ENCODE measurements at regions not wholly inside any gene's neighbourhood (a gene's known extent, or its start where the extent isn't known, plus 50 kb on each side); places are given as distances from the start of the nearest gene placed in this dataset.
"Not testable (repeated sequence)": the region's sequence is repeated elsewhere in the genome, so short reads cannot be mapped to it uniquely, and the experiment has no call there.

DNA sequence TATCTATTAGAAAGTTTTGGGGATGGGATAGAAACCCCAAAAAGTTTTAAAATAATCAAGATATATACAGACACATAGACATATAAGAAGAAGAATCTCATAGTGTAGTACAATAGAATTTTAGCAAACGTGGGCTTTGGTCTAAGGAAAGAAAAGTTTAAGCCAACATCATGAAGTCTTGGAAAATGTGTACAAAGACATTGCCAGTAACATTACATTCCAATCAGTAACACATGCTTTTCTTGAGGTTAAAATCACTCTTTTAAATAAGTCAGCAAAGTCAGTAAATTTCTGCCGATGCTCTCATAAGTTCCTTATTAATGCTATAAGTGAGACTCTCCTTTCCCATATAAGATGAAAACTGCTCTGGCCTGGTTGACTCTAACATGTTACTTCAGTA, 201.1 kb upstream of the LRIG3 start:
- TF ChIP-seq, protein P1, sequence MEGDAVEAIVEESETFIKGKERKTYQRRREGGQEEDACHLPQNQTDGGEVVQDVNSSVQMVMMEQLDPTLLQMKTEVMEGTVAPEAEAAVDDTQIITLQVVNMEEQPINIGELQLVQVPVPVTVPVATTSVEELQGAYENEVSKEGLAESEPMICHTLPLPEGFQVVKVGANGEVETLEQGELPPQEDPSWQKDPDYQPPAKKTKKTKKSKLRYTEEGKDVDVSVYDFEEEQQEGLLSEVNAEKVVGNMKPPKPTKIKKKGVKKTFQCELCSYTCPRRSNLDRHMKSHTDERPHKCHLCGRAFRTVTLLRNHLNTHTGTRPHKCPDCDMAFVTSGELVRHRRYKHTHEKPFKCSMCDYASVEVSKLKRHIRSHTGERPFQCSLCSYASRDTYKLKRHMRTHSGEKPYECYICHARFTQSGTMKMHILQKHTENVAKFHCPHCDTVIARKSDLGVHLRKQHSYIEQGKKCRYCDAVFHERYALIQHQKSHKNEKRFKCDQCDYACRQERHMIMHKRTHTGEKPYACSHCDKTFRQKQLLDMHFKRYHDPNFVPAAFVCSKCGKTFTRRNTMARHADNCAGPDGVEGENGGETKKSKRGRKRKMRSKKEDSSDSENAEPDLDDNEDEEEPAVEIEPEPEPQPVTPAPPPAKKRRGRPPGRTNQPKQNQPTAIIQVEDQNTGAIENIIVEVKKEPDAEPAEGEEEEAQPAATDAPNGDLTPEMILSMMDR (conservative IDR thresholded peaks at IDR 0.05; ENCODE audit: low read depth, low read length), result no peak
- no peak overlapping the region for H3K4me3 ChIP-seq (ENCODE audit: low read depth, low read length)
- DNase-seq (ENCODE audit: low read depth), result no peak

DNA sequence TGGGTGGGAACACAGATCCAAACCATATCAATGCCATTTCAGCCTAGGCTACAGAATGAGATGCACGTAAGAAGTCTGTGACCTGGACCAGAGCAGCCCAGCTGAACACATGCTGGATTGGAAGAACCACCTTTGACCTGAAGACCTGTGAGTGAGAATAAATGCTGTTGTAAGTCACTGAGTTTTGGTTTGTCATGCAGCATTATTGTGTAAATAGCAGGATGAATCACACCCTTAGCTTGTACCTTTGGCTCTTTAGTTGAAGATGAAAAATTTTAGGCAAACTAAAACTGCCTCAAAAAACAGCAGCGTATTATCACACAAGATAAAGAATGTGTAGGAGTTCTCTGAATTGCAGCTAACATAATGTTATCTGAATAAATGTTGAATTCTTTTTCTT, 199.4 kb upstream of the LRIG3 start:
- peak; percentile 22 for DNase-seq (ENCODE audit: low read depth)
- H3K4me3 ChIP-seq (ENCODE audit: low read depth, low read length), result no peak overlapping the region
- TF ChIP-seq, protein P1 (conservative IDR thresholded peaks at IDR 0.05; ENCODE audit: low read depth, low read length), result no peak

DNA sequence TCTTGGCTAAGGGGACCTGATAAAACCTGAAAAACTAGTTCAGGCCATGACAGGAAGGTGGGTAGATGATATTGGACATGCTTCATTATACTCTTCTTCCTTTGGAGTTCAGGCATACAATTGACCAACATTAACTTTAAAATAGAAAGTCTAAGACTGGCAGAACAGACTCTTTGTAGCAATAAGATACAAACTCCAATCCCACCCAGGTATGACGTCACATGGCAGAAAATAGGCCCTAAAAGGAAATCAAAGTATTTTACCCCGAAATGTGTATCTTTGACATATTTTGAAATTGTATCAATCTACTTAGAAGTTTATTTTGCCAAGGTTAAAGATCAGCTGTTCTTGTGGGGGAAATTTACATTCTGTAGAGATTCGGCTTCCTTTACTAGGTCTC, 198.1 kb upstream of the LRIG3 start:
- H3K4me3 ChIP-seq (ENCODE audit: low read depth, low read length), result no peak overlapping the region
- DNase-seq (ENCODE audit: low read depth), result no peak
- TF ChIP-seq, protein P1 (conservative IDR thresholded peaks at IDR 0.05; ENCODE audit: low read depth, low read length), result no peak

GRCh38 chr12:59115995-59116394, 195.7 kb upstream of the LRIG3 start:
- TF ChIP-seq, protein P1 (conservative IDR thresholded peaks at IDR 0.05; ENCODE audit: low read depth, low read length), result no peak
- DNase-seq (ENCODE audit: low read depth), result no peak

GRCh38 chr12:59115526-59115925, 195.2 kb upstream of the LRIG3 start:
- TF ChIP-seq, protein P1 (conservative IDR thresholded peaks at IDR 0.05; ENCODE audit: low read depth, low read length), result no peak
- no peak for DNase-seq (ENCODE audit: low read depth)
- no peak overlapping the region for H3K4me3 ChIP-seq (ENCODE audit: low read depth, low read length)

More at GRCh38 chr12:59115995-59116394, 195.7 kb upstream of the LRIG3 start:
- no peak overlapping the region for H3K4me3 ChIP-seq (ENCODE audit: low read depth, low read length)

DNA sequence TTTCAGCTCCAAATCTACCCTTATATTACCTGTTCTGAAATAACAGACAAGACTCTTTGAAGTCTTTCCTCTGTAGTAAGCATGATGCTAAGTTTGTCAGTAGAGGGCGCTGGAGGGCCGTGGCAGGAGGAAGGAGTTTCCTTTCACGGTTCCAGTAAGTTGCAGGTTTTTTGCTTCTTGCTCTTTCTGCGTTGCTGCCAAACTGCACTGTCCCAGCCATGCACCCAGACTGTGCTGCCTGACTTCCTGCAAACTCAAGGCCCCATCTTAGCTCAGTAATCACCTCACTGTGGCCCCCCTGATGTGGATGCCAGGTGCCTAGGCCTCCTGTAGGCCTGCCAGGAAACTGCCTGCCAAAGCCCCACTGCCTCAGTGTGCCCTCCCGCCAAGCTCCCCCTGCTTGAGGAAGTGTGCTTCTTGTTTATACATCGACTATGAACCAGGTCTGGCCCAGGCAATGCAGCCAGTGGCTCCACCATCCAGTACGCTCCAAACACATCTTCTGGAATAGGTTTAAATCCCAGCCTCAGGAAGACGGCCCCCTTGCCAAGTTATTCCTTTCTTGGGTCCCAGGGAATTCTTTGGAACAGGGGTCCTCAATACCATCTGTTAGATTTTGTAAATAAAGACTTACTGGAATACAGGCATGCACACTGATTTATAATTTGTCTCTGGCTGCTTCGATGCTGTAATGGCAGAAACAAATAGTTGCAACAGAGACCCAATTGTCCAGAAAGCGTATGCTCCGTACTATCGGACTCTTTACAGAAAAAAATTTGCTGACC, 193.7 kb upstream of the LRIG3 start:
- peak; percentile 36 for DNase-seq (ENCODE audit: low read depth)
- TF ChIP-seq, protein P1 (conservative IDR thresholded peaks at IDR 0.05; ENCODE audit: low read depth, low read length), result peak; percentile 99
- H3K4me3 ChIP-seq (ENCODE audit: low read depth, low read length), result no peak overlapping the region

DNA sequence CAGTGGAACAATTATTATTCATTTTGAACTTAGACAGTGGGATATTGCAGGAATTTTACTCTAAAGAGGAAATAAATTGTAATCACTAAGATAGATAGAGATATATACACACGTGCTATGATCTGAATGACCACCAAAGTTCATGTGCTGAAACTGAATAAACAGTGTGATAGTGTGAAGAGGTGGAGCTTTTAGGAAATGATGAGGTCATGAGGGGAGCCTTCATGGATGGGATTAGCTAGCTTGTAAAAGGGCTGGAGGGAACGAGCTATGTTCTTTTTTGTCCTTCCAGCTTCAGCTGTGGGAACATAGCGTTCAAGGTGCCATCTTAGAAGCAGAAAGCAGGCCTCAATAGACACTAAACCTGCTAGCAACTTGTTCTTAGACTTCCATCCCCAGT, 191.5 kb upstream of the LRIG3 start:
- TF ChIP-seq, protein P1 (conservative IDR thresholded peaks at IDR 0.05; ENCODE audit: low read depth, low read length), result no peak
- no peak for DNase-seq (ENCODE audit: low read depth)
- no peak overlapping the region for H3K4me3 ChIP-seq (ENCODE audit: low read depth, low read length)

DNA sequence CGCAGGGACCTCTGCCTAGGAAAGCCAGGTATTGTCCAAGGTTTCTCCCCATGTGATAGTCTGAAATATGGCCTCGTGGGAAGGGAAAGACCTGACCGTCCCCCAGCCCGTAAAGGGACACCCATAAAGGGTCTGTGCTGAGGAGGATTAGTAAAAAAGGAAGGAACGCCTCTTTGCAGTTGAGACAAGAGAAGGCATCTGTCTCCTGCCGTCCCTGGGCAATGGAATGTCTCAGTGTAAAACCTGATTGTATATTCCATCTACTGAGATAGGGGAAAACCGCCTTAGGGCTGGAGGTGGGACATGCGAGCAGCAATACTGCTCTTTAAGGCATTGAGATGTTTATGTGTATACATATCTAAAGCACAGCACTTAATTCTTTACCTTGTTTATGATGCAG, 188.2 kb upstream of the LRIG3 start:
- H3K4me3 ChIP-seq (ENCODE audit: low read depth, low read length); DNase-seq (ENCODE audit: low read depth): not testable (repeated sequence)

All from epithelial cell of proximal tubule (primary cell).